Natural killer cell (primary cell): ENCODE measurements at regions not wholly inside any gene's neighbourhood (a gene's known extent, or its start where the extent isn't known, plus 50 kb on each side); places are given as distances from the start of the nearest gene placed in this dataset.

Experiments used
- ATAC-seq, 3 donors: fragments of 150-1000 bp in 2 of 3; fragments of 200-7000 bp in 1 of 3; cut with Tn5 transposase; 1 replicate in 1 of 3; 2 replicates in 2 of 3; pipeline ENCODE4 v1.10.0; 2021; ENCODE audit warnings: mild to moderate bottlenecking in 2 of 3, moderate library complexity in 2 of 3
- DNase-seq, 2 donors: peaks; one replicate each; pipeline versions ENCODE4 v3.0.0 to v3.0.0-alpha.2; 2013 to 2021; ENCODE audit warnings: mixed read lengths in 1 of 2
- H3K27ac ChIP-seq: one replicate; pipeline ENCODE4 v1.5.1; 2013; ENCODE audit warnings: mild to moderate bottlenecking, low read length
- H3K27me3 ChIP-seq: one replicate; pipeline ENCODE4 v1.6.1; 2013; ENCODE audit warnings: low read length; ENCODE audit not compliant: control insufficient read depth, insufficient read depth
- H3K36me3 ChIP-seq: one replicate; pipeline ENCODE4 v1.6.1; 2013; ENCODE audit warnings: low read length; ENCODE audit not compliant: control insufficient read depth, insufficient read depth
- H3K4me1 ChIP-seq: one replicate; pipeline ENCODE4 v1.6.1; 2013; ENCODE audit warnings: low read length; ENCODE audit not compliant: control insufficient read depth, insufficient read depth
- H3K4me3 ChIP-seq: one replicate; pipeline ENCODE4 v1.5.1; 2013; ENCODE audit warnings: low read length
- H3K9me3 ChIP-seq: one replicate; pipeline ENCODE4 v1.6.1; 2013; ENCODE audit warnings: low read length; ENCODE audit not compliant: control insufficient read depth, insufficient read depth
- H3K27ac Mint-ChIP-seq, 2 donors: one replicate each; pipeline ENCODE4 v1.8.0; 2022; ENCODE audit warnings: mild to moderate bottlenecking in 2 of 2, mixed read lengths in 2 of 2, moderate library complexity in 1 of 2
- H3K27me3 Mint-ChIP-seq, 2 donors: one replicate each; pipeline ENCODE4 v1.8.0; 2022; ENCODE audit warnings: low read depth in 2 of 2, mixed read lengths in 2 of 2
- H3K36me3 Mint-ChIP-seq: one replicate; pipeline ENCODE4 v1.8.0; 2022; ENCODE audit warnings: mixed read lengths
- H3K4me1 Mint-ChIP-seq, 2 donors: one replicate each; pipeline ENCODE4 v1.8.0; 2022; ENCODE audit warnings: mixed read lengths in 2 of 2
- H3K4me3 Mint-ChIP-seq: one replicate; pipeline ENCODE4 v1.8.0; 2022; ENCODE audit warnings: mild to moderate bottlenecking, moderate library complexity, mixed read lengths
- H3K9me3 Mint-ChIP-seq, 2 donors: one replicate each; pipeline ENCODE4 v1.8.0; 2022; ENCODE audit warnings: mixed read lengths in 2 of 2
- CTCF ChIP-seq: fragments of 200-600 bp; IDR thresholded peaks from one replicate; pipeline ENCODE4 v1.8.0; 2022; ENCODE audit warnings: antibody characterized with exemption
- WGBS: methylation state at CpG from one replicate; pipeline ENCODE4 v1.1.7; 2013; ENCODE audit warnings: missing lambda C conversion rate; ENCODE audit not compliant: insufficient coverage; 5-methylcytosine and 5-hydroxymethylcytosine counted together
- intact Hi-C: fragments of 100-400 bp; cut with micrococcal nuclease; formaldehyde crosslinking; loops from one replicate; pipeline ENCODE4 v1.14.2; 2022

- no peaks in the 10 kb centered on the region for H3K36me3 ChIP-seq
- no peaks in the 10 kb centered on the region for H3K9me3 Mint-ChIP-seq
- no peak overlapping the region for H3K4me3 Mint-ChIP-seq
- WGBS, result 85% methylated on average over 3 of the region's 3 CpGs
- H3K4me1 ChIP-seq, result no peaks in the 10 kb centered on the region
- no peaks in the 10 kb centered on the region for H3K27me3 ChIP-seq
- DNase-seq, result no peak
- H3K27me3 Mint-ChIP-seq, result peaks cover 0 to 2% of the 10 kb centered on the region in 2 donors
- H3K4me1 Mint-ChIP-seq, result no peaks in the 10 kb centered on the region
- H3K27ac ChIP-seq, result no peak overlapping the region
- H3K9me3 ChIP-seq, result no peaks in the 10 kb centered on the region
- H3K36me3 Mint-ChIP-seq, result no peaks in the 10 kb centered on the region
- H3K27ac Mint-ChIP-seq, result no peak overlapping the region
- ATAC-seq, result no peak
- no peak overlapping the region for H3K4me3 ChIP-seq
- intact Hi-C loops, result no loop called here
- no peak for TF ChIP-seq CTCF
Measured at GRCh38 chr2:58545300-58546280, 304.5 kb upstream of the FANCL start.

GRCh38 chr2:58543442-58543841, 302.3 kb upstream of the FANCL start:
- Histone ChIP-seq H3K9me3 (no peaks in the 10 kb centered on the region), H3K4me1 (no peaks in the 10 kb centered on the region), H3K27me3 (no peaks in the 10 kb centered on the region), H3K4me3 (no peak overlapping the region), H3K27ac (no peak overlapping the region), H3K36me3 (no peaks in the 10 kb centered on the region)
- Mint-ChIP-seq H3K4me1 (no peaks in the 10 kb centered on the region), H3K9me3 (no peaks in the 10 kb centered on the region), H3K27ac (no peak overlapping the region), H3K36me3 (no peaks in the 10 kb centered on the region), H3K4me3 (no peak overlapping the region), H3K27me3 (peaks cover 0 to 3% of the 10 kb centered on the region in 2 donors)
- TF ChIP-seq CTCF, result no peak
- intact Hi-C loops, result no loop called here
- DNase-seq (no peak), ATAC-seq (no peak)
- WGBS, result 94% methylated on average over 2 of the region's 3 CpGs

- Histone ChIP-seq H3K27ac (no peak overlapping the region), H3K4me3 (no peak overlapping the region), H3K27me3 (no peaks in the 10 kb centered on the region), H3K9me3 (no peaks in the 10 kb centered on the region), H3K36me3 (no peaks in the 10 kb centered on the region), H3K4me1 (no peaks in the 10 kb centered on the region)
- H3K4me3 Mint-ChIP-seq, result no peak overlapping the region
- 79% methylated on average over 5 of the region's 7 CpGs for WGBS
- H3K27me3 Mint-ChIP-seq, result peaks cover 0 to 3% of the 10 kb centered on the region in 2 donors
- no peaks in the 10 kb centered on the region for H3K4me1 Mint-ChIP-seq
- DNase-seq (no peak), ATAC-seq (no peak)
- H3K36me3 Mint-ChIP-seq, result no peaks in the 10 kb centered on the region
- no peak for TF ChIP-seq CTCF
- no peaks in the 10 kb centered on the region for H3K9me3 Mint-ChIP-seq
- H3K27ac Mint-ChIP-seq, result no peak overlapping the region
- intact Hi-C loops, result no loop called here
Measured at GRCh38 chr2:58541511-58541910, 300.4 kb upstream of the FANCL start.
